K562 (cell line): ENCODE measurements at regions not wholly inside any gene's neighbourhood (a gene's known extent, or its start where the extent isn't known, plus 50 kb on each side); places are given as distances from the start of the nearest gene placed in this dataset.

Source experiments
- BMI1 ChIP-seq: fragments of 150-350 bp; IDR thresholded peaks from 2 replicates; pipeline ENCODE4 v1.6.1; 2014; ENCODE audit warnings: low read length
- CBX1 ChIP-seq: sonication (generic); IDR thresholded peaks from 2 replicates; pipeline ENCODE4 v1.6.1; 2016; ENCODE audit warnings: antibody characterized with exemption, low read depth, mild to moderate bottlenecking
- E2F3 ChIP-seq: fragments of 250-450 bp; sonication (Bioruptor Pico); IDR thresholded peaks from 2 replicates; pipeline ENCODE4 v1.4.0; 2020; ENCODE audit warnings: mild to moderate bottlenecking
- GABPB2 ChIP-seq: fragments of 250-450 bp; sonication (Bioruptor Pico); conservative IDR thresholded peaks from 2 replicates; pipeline ENCODE4 v1.5.1; 2021; ENCODE audit warnings: mild to moderate bottlenecking
- HIVEP1 ChIP-seq: fragments of 250-450 bp; sonication (Bioruptor Pico); IDR thresholded peaks from 2 replicates; pipeline ENCODE4 v1.4.0; 2020; ENCODE audit warnings: mild to moderate bottlenecking
- HOXB6 ChIP-seq: fragments of 250-450 bp; sonication (Bioruptor Pico); IDR thresholded peaks from 2 replicates; pipeline ENCODE4 v1.5.1; 2022; ENCODE audit warnings: mild to moderate bottlenecking, borderline replicate concordance
- ILK ChIP-seq: fragments of 450-650 bp; IDR thresholded peaks from 2 replicates; pipeline ENCODE4 v1.6.1; 2016; ENCODE audit warnings: missing genetic modification characterization, low read depth, mild to moderate bottlenecking, missing compliant biosample characterization, moderate library complexity, borderline replicate concordance
- MAFF ChIP-seq: IDR thresholded peaks from 2 replicates; pipeline ENCODE4 v1.6.1; 2012; ENCODE audit warnings: low read length, improper control_type of control experiment
- PHB ChIP-seq: fragments of 250-450 bp; sonication (Bioruptor Pico); IDR thresholded peaks from 2 replicates; pipeline ENCODE4 v1.5.0; 2021
- PYGO2 ChIP-seq: fragments of 450-650 bp; IDR thresholded peaks from 2 replicates; pipeline ENCODE4 v1.6.1; 2016; ENCODE audit warnings: mild to moderate bottlenecking, missing genetic modification characterization, moderate library complexity, missing compliant biosample characterization
- SMARCA4 ChIP-seq: fragments of 450-650 bp; IDR thresholded peaks from 2 replicates; pipeline ENCODE4 v1.6.1; 2016
- SPI1 ChIP-seq: IDR thresholded peaks from 2 replicates; pipeline ENCODE4 v1.6.1; 2011; ENCODE audit warnings: low read depth, low read length, control low read depth, borderline replicate concordance
- TCF3 ChIP-seq: sonication (generic); formaldehyde crosslinking; IDR thresholded peaks from 2 replicates; pipeline ENCODE4 v1.4.0; 2020; ENCODE audit warnings: mild to moderate bottlenecking, missing genetic modification reagents
- TCF7 ChIP-seq: sonication (generic); IDR thresholded peaks from 2 replicates; pipeline ENCODE4 v1.6.1; 2016; ENCODE audit warnings: antibody characterized with exemption, borderline replicate concordance
- WHSC1 ChIP-seq: IDR thresholded peaks from one replicate; pipeline ENCODE4 v1.6.1; 2012; ENCODE audit warnings: low read length, control low read depth, inconsistent platforms
- ZBTB7A ChIP-seq: IDR thresholded peaks from 2 replicates; pipeline ENCODE4 v1.6.1; 2011; ENCODE audit warnings: low read depth, mild to moderate bottlenecking, low read length, moderate library complexity, borderline replicate concordance; ENCODE audit not compliant: control insufficient read depth
- ZNF766 ChIP-seq: fragments of 200-800 bp; sonication (Bioruptor generic); conservative IDR thresholded peaks from 2 replicates; pipeline ENCODE4 v1.6.1; 2016; ENCODE audit warnings: missing genetic modification characterization, missing compliant biosample characterization
- TF ChIP-seq, protein P1 (sequence below): fragments of 450-650 bp; IDR thresholded peaks from 2 replicates; pipeline ENCODE4 v1.6.1; 2016
- TF ChIP-seq, protein P2 (sequence below): fragments of 200-400 bp; formaldehyde crosslinking; IDR thresholded peaks from 2 replicates; pipeline ENCODE4 v1.6.1; 2017; ENCODE audit warnings: mild to moderate bottlenecking, low read depth, low read length, moderate library complexity
- TF ChIP-seq, protein P3 (sequence below): fragments of 450-650 bp; formaldehyde crosslinking; IDR thresholded peaks from 2 replicates; pipeline ENCODE4 v1.4.0; 2022; ENCODE audit warnings: mild to moderate bottlenecking, moderate library complexity
- TF ChIP-seq, protein P4 (sequence below): fragments of 450-650 bp; IDR thresholded peaks from 2 replicates; pipeline ENCODE4 v1.7.1; 2018; ENCODE audit warnings: mild to moderate bottlenecking, low read depth; ENCODE audit not compliant: partially characterized antibody
- TF ChIP-seq, protein P5 (sequence below): fragments of 450-650 bp; formaldehyde crosslinking; IDR thresholded peaks from 2 replicates; pipeline ENCODE4 v1.4.0; 2022; ENCODE audit warnings: missing genetic modification characterization

DNA sequence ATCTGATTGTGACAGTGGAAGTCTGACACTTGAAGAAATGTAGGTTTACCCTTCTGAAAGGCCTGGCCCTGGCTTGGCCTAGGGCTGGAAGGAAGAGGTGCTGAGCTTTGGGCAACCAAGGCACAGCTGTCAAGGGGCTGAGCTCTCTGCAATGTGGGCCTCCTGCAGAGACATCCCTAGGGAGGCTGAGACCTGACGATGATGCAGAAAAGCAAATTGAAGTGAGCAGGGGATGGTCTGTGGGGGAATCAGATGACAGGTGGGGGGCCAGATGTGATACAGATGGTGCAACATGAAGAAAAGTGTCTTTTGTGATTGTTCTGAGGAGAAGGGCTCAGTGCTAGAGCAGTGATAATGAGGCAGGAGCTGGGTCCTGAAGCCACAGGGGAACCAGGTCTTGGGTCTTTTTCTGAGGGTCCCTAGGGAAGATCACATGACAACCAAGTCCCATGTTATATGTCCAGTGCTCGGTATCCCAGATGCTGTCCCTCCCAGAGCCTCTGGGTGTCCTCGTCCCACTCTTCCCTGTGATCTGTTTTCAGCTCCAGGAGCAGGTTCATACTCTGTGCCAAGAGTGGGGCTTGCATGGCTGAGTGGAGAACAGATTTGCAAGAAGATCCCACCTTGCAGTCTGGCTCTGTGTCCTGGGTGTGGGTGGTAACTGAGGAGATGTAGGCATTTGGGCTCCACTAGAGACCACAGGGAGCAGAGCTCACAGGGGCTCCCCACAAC is 79.9 kb upstream of the VPREB1 start (continued):
- no peak for TF ChIP-seq TCF7
- TF ChIP-seq, protein P1, sequence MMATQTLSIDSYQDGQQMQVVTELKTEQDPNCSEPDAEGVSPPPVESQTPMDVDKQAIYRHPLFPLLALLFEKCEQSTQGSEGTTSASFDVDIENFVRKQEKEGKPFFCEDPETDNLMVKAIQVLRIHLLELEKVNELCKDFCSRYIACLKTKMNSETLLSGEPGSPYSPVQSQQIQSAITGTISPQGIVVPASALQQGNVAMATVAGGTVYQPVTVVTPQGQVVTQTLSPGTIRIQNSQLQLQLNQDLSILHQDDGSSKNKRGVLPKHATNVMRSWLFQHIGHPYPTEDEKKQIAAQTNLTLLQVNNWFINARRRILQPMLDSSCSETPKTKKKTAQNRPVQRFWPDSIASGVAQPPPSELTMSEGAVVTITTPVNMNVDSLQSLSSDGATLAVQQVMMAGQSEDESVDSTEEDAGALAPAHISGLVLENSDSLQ, result no peak
- TF ChIP-seq GABPB2 (CRISPR knock-in tag), result no peak
- TF ChIP-seq BMI1, result no peak
- no peak for TF ChIP-seq ZNF766
- TF ChIP-seq SMARCA4, result no peak
- TF ChIP-seq SPI1, result no peak
- no peak for TF ChIP-seq HIVEP1 (CRISPR knock-in tag)
- no peak for TF ChIP-seq PHB (CRISPR knock-in tag)
- TF ChIP-seq, protein P2, sequence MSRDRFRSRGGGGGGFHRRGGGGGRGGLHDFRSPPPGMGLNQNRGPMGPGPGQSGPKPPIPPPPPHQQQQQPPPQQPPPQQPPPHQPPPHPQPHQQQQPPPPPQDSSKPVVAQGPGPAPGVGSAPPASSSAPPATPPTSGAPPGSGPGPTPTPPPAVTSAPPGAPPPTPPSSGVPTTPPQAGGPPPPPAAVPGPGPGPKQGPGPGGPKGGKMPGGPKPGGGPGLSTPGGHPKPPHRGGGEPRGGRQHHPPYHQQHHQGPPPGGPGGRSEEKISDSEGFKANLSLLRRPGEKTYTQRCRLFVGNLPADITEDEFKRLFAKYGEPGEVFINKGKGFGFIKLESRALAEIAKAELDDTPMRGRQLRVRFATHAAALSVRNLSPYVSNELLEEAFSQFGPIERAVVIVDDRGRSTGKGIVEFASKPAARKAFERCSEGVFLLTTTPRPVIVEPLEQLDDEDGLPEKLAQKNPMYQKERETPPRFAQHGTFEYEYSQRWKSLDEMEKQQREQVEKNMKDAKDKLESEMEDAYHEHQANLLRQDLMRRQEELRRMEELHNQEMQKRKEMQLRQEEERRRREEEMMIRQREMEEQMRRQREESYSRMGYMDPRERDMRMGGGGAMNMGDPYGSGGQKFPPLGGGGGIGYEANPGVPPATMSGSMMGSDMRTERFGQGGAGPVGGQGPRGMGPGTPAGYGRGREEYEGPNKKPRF, result no peak
- TF ChIP-seq, protein P3, sequence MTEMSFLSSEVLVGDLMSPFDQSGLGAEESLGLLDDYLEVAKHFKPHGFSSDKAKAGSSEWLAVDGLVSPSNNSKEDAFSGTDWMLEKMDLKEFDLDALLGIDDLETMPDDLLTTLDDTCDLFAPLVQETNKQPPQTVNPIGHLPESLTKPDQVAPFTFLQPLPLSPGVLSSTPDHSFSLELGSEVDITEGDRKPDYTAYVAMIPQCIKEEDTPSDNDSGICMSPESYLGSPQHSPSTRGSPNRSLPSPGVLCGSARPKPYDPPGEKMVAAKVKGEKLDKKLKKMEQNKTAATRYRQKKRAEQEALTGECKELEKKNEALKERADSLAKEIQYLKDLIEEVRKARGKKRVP (CRISPR knock-in tag), result no peak
- no peak for TF ChIP-seq ILK (tag)
- no peak for TF ChIP-seq PYGO2
- TF ChIP-seq WHSC1, result no peak
- TF ChIP-seq, protein P4, sequence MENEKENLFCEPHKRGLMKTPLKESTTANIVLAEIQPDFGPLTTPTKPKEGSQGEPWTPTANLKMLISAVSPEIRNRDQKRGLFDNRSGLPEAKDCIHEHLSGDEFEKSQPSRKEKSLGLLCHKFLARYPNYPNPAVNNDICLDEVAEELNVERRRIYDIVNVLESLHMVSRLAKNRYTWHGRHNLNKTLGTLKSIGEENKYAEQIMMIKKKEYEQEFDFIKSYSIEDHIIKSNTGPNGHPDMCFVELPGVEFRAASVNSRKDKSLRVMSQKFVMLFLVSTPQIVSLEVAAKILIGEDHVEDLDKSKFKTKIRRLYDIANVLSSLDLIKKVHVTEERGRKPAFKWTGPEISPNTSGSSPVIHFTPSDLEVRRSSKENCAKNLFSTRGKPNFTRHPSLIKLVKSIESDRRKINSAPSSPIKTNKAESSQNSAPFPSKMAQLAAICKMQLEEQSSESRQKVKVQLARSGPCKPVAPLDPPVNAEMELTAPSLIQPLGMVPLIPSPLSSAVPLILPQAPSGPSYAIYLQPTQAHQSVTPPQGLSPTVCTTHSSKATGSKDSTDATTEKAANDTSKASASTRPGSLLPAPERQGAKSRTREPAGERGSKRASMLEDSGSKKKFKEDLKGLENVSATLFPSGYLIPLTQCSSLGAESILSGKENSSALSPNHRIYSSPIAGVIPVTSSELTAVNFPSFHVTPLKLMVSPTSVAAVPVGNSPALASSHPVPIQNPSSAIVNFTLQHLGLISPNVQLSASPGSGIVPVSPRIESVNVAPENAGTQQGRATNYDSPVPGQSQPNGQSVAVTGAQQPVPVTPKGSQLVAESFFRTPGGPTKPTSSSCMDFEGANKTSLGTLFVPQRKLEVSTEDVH, result no peak
- 0 out of 2 replicates have a peak, but pooled peaks have one; percentile 9 for TF ChIP-seq E2F3 (CRISPR knock-in tag)
- TF ChIP-seq, protein P5, sequence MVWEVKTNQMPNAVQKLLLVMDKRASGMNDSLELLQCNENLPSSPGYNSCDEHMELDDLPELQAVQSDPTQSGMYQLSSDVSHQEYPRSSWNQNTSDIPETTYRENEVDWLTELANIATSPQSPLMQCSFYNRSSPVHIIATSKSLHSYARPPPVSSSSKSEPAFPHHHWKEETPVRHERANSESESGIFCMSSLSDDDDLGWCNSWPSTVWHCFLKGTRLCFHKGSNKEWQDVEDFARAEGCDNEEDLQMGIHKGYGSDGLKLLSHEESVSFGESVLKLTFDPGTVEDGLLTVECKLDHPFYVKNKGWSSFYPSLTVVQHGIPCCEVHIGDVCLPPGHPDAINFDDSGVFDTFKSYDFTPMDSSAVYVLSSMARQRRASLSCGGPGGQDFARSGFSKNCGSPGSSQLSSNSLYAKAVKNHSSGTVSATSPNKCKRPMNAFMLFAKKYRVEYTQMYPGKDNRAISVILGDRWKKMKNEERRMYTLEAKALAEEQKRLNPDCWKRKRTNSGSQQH, result no peak
- no peak for TF ChIP-seq ZBTB7A
- no peak for TF ChIP-seq HOXB6
- TF ChIP-seq CBX1, result no peak
- no peak for TF ChIP-seq TCF3 (CRISPR knock-in tag)
- TF ChIP-seq MAFF, result no peak
